Subcutaneous abdominal adipose tissue (tissue), 5 donors: ENCODE measurements at regions not wholly inside any gene's neighbourhood (a gene's known extent, or its start where the extent isn't known, plus 50 kb on each side); places are given as distances from the start of the nearest gene placed in this dataset.
"Not testable (repeated sequence)": the region's sequence is repeated elsewhere in the genome, so short reads cannot be mapped to it uniquely, and the experiment has no call there.

Experiments
- H3K27ac ChIP-seq: one replicate; pipeline ENCODE4 v1.7.0; 2013; ENCODE audit warnings: low read depth, mild to moderate bottlenecking, inconsistent platforms, low read length, moderate library complexity
- H3K27me3 ChIP-seq, 5 donors: one replicate each; pipeline ENCODE4 v1.7.0; 2013; ENCODE audit warnings: low read length in 5 of 5, inconsistent platforms in 1 of 5; ENCODE audit not compliant: control insufficient read depth in 5 of 5, insufficient read depth in 4 of 5
- H3K36me3 ChIP-seq, 5 donors: one replicate each; pipeline ENCODE4 v1.7.0; 2013; ENCODE audit warnings: low read length in 5 of 5; ENCODE audit not compliant: control insufficient read depth in 5 of 5, insufficient read depth in 5 of 5
- H3K4me1 ChIP-seq, 5 donors: one replicate each; pipeline ENCODE4 v1.7.0; 2013; ENCODE audit warnings: low read length in 5 of 5, mild to moderate bottlenecking in 3 of 5, moderate library complexity in 1 of 5; ENCODE audit not compliant: control insufficient read depth in 5 of 5, insufficient read depth in 5 of 5
- H3K4me3 ChIP-seq, 5 donors: one replicate each; pipeline ENCODE4 v1.7.0; 2013; ENCODE audit warnings: low read length in 5 of 5, low read depth in 1 of 5
- H3K9ac ChIP-seq, 5 donors: one replicate each; pipeline ENCODE4 v1.7.0; 2013; ENCODE audit warnings: low read length in 5 of 5, mild to moderate bottlenecking in 4 of 5, moderate library complexity in 3 of 5
- H3K9me3 ChIP-seq, 5 donors: one replicate each; pipeline ENCODE4 v1.7.0; 2013; ENCODE audit warnings: low read length in 5 of 5; ENCODE audit not compliant: control insufficient read depth in 5 of 5
- donor health status: healthy.
- donor health status: healthy.
- donor health status: healthy.
- donor health status: healthy.
- donor health status: healthy.

DNA sequence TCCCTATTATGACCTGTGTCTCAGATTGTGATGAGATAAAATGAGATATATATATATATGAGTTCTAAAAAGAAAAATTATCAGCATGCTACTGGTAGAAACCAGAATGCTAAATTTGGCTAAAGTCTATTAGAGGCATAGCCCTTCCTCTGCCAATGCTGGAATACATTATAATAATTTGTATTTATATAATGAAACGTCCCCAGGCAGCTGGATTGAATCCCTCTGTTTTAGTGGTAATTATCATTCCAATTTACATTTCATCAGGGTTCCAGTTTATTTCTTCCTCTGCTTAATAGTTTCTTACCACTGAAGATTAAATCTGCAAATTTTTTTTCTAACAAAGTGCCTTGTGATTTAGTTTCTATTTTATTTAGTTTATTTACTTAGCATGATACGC, 71.8 kb upstream of the ABI1 start:
- no peaks in the 10 kb centered on the region for H3K36me3 ChIP-seq
- H3K4me1 ChIP-seq: peaks cover 0 to 8% (median 6%) of the 10 kb centered on the region in 5 donors
- H3K4me3 ChIP-seq: no peak overlapping the region
- H3K9ac ChIP-seq: no peak overlapping the region
- no peaks in the 10 kb centered on the region for H3K9me3 ChIP-seq
- H3K27ac ChIP-seq: no peak overlapping the region
- no peaks in the 10 kb centered on the region for H3K27me3 ChIP-seq

DNA sequence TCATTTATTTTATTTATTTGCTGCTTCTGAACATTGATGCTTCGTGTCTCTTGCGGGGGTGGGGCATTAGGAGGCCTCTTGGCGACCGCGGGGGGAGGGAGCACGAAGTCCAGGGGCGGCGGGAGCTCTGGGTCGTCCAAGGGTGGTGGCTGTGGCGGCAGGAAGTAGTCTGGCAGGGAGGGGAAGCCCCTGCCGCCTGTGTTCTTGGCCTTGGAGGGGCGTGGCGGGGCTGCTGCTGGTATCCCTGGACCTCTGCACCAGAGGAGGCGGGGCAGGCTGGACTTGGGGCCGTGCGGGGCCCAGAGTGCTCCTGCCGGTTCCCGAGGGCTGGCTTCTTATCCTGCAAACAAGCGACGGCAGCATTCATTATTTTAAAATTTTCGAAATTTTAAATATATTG, 70.5 kb upstream of the ABI1 start:
- H3K36me3 ChIP-seq: no peaks in the 10 kb centered on the region
- peaks cover 0 to 8% (median 6%) of the 10 kb centered on the region in 5 donors for H3K4me1 ChIP-seq
- H3K9me3 ChIP-seq: no peaks in the 10 kb centered on the region
- H3K9ac ChIP-seq: peak overlapping the region in 1 of 5 donors; percentile 30
- H3K4me3 ChIP-seq: peak overlapping the region in 3 of 5 donors; percentile 34 to 53 (median 52)
- no peaks in the 10 kb centered on the region for H3K27me3 ChIP-seq
- H3K27ac ChIP-seq: no peak overlapping the region

DNA sequence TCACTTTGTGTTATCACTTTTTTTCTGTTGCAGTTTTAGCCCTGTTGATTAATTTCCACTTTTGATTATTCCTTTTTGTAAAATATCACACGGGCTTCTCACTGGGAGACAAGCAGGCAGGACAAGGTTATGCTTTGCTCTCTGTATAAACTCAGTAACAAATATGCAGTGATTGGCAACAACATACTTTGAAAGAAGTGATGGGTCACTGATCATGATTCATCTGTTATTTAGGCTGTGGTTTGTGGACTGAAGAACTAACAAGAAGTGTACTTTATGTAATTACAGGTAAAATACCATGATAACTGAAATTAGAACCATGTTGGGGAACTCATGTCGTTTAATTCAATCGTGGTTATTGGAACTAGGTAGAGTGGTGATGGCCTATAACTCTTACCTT, 62.1 kb upstream of the ABI1 start:
- H3K4me1 ChIP-seq, H3K4me3 ChIP-seq, H3K36me3 ChIP-seq, H3K9me3 ChIP-seq, H3K9ac ChIP-seq, H3K27me3 ChIP-seq, H3K27ac ChIP-seq: not testable (repeated sequence)

DNA sequence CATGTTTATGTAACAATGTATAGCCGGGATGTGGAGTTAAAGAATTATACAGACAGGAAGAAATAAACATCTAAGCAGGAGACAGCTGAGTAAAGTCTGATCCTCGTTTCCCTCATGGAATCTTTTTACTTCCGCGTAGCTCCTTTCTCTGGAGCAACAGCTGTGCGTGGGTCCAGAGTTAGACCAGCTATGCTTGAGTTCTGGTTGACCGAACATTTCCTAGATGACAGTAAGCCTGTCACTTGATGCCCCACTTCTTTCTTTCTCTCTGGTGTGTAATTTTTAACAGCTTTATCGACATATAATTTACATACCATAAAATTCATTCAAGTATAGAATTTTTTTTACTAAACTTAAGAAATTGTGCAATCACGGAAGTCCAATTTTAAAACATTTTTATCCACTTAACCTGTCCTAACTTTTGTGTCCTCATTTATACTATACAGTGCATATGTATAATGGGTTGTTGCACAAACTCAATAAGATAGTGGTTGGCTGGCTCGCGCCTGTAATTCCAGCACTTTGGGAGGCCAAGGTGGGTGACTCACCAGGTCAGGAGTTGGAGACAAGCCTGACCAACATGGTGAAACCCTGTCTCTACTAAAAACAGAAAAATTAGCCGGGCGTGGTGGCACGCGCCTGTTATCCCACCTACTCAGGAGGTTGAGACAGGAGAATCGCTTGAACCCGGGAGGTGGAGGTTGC, 58.5 kb upstream of the ABI1 start:
- H3K4me3 ChIP-seq, H3K9me3 ChIP-seq, H3K9ac ChIP-seq: not testable (repeated sequence)

DNA sequence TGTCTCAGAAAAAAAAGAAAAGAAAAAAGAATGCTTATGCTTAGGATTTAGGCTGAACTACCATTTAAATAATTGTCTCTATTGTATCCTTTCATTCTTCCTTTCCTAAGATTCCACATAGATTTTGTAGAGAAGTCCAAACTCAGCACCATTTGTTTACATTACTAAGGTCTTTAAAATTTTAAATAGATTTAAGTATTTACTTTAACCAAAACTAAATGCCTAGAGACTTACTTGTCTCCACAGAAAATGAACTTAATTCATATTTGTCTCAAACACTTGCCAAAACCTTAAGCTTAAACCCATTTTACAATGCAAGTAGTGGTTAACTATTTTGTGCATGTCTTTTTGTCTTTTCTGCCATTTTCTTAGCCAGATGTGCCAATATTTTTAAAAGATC, 54.1 kb upstream of the ABI1 start:
- Histone ChIP-seq H3K27me3 (no peaks in the 10 kb centered on the region), H3K27ac (no peak overlapping the region), H3K9me3 (no peaks in the 10 kb centered on the region), H3K4me1 (no peaks in the 10 kb centered on the region), H3K36me3 (no peaks in the 10 kb centered on the region), H3K9ac (no peak overlapping the region), H3K4me3 (no peak overlapping the region)

More for the DNA sequence above, 58.5 kb upstream of the ABI1 start:
- not testable (repeated sequence) for H3K27ac ChIP-seq, H3K36me3 ChIP-seq, H3K27me3 ChIP-seq, H3K4me1 ChIP-seq

DNA sequence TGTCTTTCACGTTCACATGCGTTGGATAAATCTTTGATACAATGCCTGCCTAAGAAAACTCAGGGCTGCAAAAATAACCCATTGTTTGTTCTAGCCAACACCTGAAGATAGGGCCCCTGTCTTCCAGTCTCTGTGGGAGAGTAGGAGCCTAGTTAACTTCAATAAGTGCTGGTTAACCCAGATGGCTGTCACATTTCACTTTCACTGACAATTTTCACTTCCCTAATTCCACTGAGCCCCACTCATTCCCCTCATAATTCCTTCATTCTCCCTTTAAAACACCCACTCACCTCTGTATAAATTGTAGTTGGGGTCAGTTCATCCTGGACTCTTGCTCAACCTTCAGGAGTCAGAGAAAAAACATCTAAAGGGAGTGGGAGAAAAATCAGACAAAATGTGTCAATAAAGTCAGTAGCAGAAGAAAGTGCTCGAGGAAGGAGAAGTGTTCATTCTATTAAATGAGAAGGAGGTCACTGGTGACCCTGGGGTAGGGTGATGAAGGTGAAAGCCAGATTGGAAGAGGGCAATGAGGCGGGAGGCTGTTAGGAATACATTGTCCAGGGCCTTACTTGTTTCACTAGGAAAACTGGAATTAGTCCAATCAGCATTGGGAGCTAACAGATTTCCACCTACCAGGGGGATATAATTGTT, 51.2 kb upstream of the ABI1 start:
- H3K4me1 ChIP-seq: no peaks in the 10 kb centered on the region
- no peak overlapping the region for H3K9ac ChIP-seq
- H3K27me3 ChIP-seq: no peaks in the 10 kb centered on the region
- H3K36me3 ChIP-seq: no peaks in the 10 kb centered on the region
- no peak overlapping the region for H3K4me3 ChIP-seq
- H3K27ac ChIP-seq: no peak overlapping the region
- no peaks in the 10 kb centered on the region for H3K9me3 ChIP-seq
